ENCODE measurements at regions not wholly inside any gene's neighbourhood (a gene's known extent, or its start where the extent isn't known, plus 50 kb on each side); places are given as distances from the start of the nearest gene placed in this dataset.
A peak's percentile ranks its signal among the peaks of the same experiment; 100 is the strongest.

- peaks cover 3% of the 10 kb centered on the region for H3K36me3 Mint-ChIP-seq (ENCODE audit: low read depth)
- H3K27ac Mint-ChIP-seq (ENCODE audit: unreplicated experiment): no peak overlapping the region
- no peaks in the 10 kb centered on the region for H3K9me3 Mint-ChIP-seq
- no peaks in the 10 kb centered on the region for H3K27me3 Mint-ChIP-seq (ENCODE audit: low read depth)
- no peak for DNase-seq (ENCODE audit: low read depth, low spot score)
- peaks cover 69% of the 10 kb centered on the region for H3K4me1 Mint-ChIP-seq
- TF ChIP-seq CTCF (conservative IDR thresholded peaks at IDR 0.05): no peak
- no peak overlapping the region for H3K4me3 Mint-ChIP-seq
Observed at GRCh38 chr1:201762381-201762780, 66.6 kb upstream of the IPO9 start.

- Mint-ChIP-seq H3K27me3 (ENCODE audit: low read depth) (no peaks in the 10 kb centered on the region), H3K4me1 (peaks cover 62% of the 10 kb centered on the region), H3K36me3 (ENCODE audit: low read depth) (peaks cover 3% of the 10 kb centered on the region), H3K9me3 (no peaks in the 10 kb centered on the region), H3K4me3 (peak overlapping the region; percentile 13), H3K27ac (ENCODE audit: unreplicated experiment) (no peak overlapping the region)
- no peak for DNase-seq (ENCODE audit: low read depth, low spot score)
- no peak for TF ChIP-seq CTCF (conservative IDR thresholded peaks at IDR 0.05)
Observed at GRCh38 chr1:201763455-201764140, 65.4 kb upstream of the IPO9 start.

- no peaks in the 10 kb centered on the region for H3K9me3 Mint-ChIP-seq
- no peak overlapping the region for H3K27ac Mint-ChIP-seq (ENCODE audit: unreplicated experiment)
- peaks cover 57% of the 10 kb centered on the region for H3K4me1 Mint-ChIP-seq
- H3K36me3 Mint-ChIP-seq (ENCODE audit: low read depth): peaks cover 3% of the 10 kb centered on the region
- H3K4me3 Mint-ChIP-seq: no peak overlapping the region
- H3K27me3 Mint-ChIP-seq (ENCODE audit: low read depth): no peaks in the 10 kb centered on the region
- TF ChIP-seq CTCF (conservative IDR thresholded peaks at IDR 0.05): no peak
- no peak for DNase-seq (ENCODE audit: low read depth, low spot score)
Observed at GRCh38 chr1:201764166-201764565, 64.8 kb upstream of the IPO9 start.

GRCh38 chr1:201764579-201764978 lies 64.4 kb upstream of the IPO9 start:
- no peak overlapping the region for H3K4me3 Mint-ChIP-seq
- TF ChIP-seq CTCF (conservative IDR thresholded peaks at IDR 0.05): no peak
- no peaks in the 10 kb centered on the region for H3K27me3 Mint-ChIP-seq (ENCODE audit: low read depth)
- no peak for DNase-seq (ENCODE audit: low read depth, low spot score)
- H3K9me3 Mint-ChIP-seq: no peaks in the 10 kb centered on the region
- peaks cover 3% of the 10 kb centered on the region for H3K36me3 Mint-ChIP-seq (ENCODE audit: low read depth)
- H3K4me1 Mint-ChIP-seq: peaks cover 57% of the 10 kb centered on the region
- H3K27ac Mint-ChIP-seq (ENCODE audit: unreplicated experiment): no peak overlapping the region

- H3K27ac Mint-ChIP-seq (ENCODE audit: unreplicated experiment): no peak overlapping the region
Observed at GRCh38 chr1:201766131-201766866, 62.7 kb upstream of the IPO9 start.

More at GRCh38 chr1:201766131-201766866, 62.7 kb upstream of the IPO9 start:
- Mint-ChIP-seq H3K4me3 (no peak overlapping the region), H3K4me1 (peaks cover 50% of the 10 kb centered on the region), H3K36me3 (ENCODE audit: low read depth) (peaks cover 8% of the 10 kb centered on the region), H3K9me3 (no peaks in the 10 kb centered on the region), H3K27me3 (ENCODE audit: low read depth) (no peaks in the 10 kb centered on the region)
- no peak for DNase-seq (ENCODE audit: low read depth, low spot score)
- TF ChIP-seq CTCF (conservative IDR thresholded peaks at IDR 0.05): no peak
